Ishikawa (cell line): ENCODE measurements at regions not wholly inside any gene's neighbourhood (a gene's known extent, or its start where the extent isn't known, plus 50 kb on each side); places are given as distances from the start of the nearest gene placed in this dataset.

Experiments used
- CEBPB ChIP-seq: IDR thresholded peaks from 2 replicates; pipeline ENCODE4 v1.6.1; 2012
- CREB1 ChIP-seq: IDR thresholded peaks from 2 replicates; pipeline ENCODE4 v1.6.1; 2012; ENCODE audit warnings: low read depth
- EGR1 ChIP-seq: IDR thresholded peaks from 2 replicates; pipeline ENCODE4 v1.6.1; 2012
- EP300 ChIP-seq: IDR thresholded peaks from 2 replicates; pipeline ENCODE4 v1.6.1; 2012; ENCODE audit warnings: borderline replicate concordance
- FOXM1 ChIP-seq: IDR thresholded peaks from 2 replicates; pipeline ENCODE4 v1.6.1; 2012; ENCODE audit warnings: low read depth, borderline replicate concordance
- NFIC ChIP-seq: IDR thresholded peaks from 2 replicates; pipeline ENCODE4 v1.6.1; 2012
- RAD21 ChIP-seq: IDR thresholded peaks from 2 replicates; pipeline ENCODE4 v1.6.1; 2012; ENCODE audit warnings: low read depth
- REST ChIP-seq: IDR thresholded peaks from 2 replicates; pipeline ENCODE4 v1.6.1; 2012; ENCODE audit warnings: low read depth, mild to moderate bottlenecking
- TAF1 ChIP-seq: IDR thresholded peaks from 2 replicates; pipeline ENCODE4 v1.6.1; 2012; ENCODE audit warnings: low read depth, mild to moderate bottlenecking
- TCF12 ChIP-seq: IDR thresholded peaks from 2 replicates; pipeline ENCODE4 v1.6.1; 2012; ENCODE audit warnings: low read depth
- TEAD4 ChIP-seq: IDR thresholded peaks from 2 replicates; pipeline ENCODE4 v1.6.1; 2012
- USF1 ChIP-seq: IDR thresholded peaks from 2 replicates; pipeline ENCODE4 v1.6.1; 2012
- YY1 ChIP-seq: IDR thresholded peaks from 2 replicates; pipeline ENCODE4 v1.6.1; 2012; ENCODE audit warnings: low read depth
- ZBTB7A ChIP-seq: IDR thresholded peaks from 2 replicates; pipeline ENCODE4 v1.6.1; 2012; ENCODE audit warnings: low read depth
- TF ChIP-seq, protein P1 (sequence below): IDR thresholded peaks from 2 replicates; pipeline ENCODE4 v1.6.1; 2012

GRCh38 chr10:30231071-30231652 is 117.9 kb downstream of the MTPAP start:
- TF ChIP-seq ZBTB7A (no peak), CREB1 (no peak), EGR1 (no peak), EP300 (no peak), USF1 (no peak), FOXM1 (no peak), TAF1 (no peak), CEBPB (no peak)
- TF ChIP-seq, protein P1, sequence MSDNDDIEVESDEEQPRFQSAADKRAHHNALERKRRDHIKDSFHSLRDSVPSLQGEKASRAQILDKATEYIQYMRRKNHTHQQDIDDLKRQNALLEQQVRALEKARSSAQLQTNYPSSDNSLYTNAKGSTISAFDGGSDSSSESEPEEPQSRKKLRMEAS, result no peak

DNA sequence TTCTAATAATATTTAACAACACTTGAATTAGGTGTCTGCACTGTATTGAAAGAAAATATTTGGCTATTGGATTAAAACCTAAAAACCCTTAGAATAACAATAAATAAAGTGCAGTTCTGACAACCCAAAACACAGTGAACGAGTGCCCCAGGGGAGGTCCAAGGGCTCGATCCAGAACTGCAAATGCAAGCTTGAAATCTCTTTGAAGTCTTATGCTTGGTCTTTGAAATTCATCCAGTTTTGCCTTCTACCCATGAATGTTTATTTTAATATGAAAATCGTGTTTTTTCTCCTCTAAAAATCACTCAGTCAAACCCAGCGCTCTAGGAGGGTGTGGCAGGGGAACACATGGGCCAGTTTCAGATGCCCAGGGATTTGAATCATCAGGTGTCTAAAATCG is 119.5 kb downstream of the MTPAP start:
- TF ChIP-seq EP300, result no peak
- TF ChIP-seq TCF12, result no peak
- no peak for TF ChIP-seq FOXM1
- no peak for TF ChIP-seq YY1
- no peak for TF ChIP-seq CREB1
- TF ChIP-seq, protein P1, result no peak
- no peak for TF ChIP-seq REST
- TF ChIP-seq RAD21, result no peak

DNA sequence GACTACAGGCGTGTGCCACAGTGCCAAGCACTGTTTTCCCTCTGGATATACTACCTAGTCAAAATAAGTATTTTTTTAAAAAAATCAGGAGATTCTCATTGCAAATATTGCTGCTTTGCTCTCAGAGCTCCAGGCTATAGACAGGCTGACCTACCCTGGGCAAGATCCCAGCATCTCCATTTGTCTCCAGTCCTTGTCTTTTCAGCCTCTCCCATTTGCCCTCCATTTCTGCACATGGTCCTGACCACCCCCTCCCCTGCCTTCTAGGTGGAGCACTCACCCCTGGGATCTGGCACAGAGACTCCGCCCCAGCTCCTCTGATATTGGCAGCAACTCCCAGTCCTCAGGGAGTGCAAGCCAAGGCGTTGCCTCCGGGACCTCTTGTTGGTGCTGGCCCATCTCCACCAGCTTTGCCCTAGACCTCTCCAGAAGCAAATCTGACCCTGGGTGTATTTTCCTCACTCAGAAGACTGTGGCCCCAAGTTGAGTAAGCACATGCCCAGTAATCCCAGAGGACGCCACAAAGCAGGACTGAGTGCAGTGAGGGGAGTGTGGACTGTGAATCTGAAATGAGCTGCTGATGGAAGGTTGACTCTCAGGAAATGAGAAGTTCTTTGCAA is 120.6 kb downstream of the MTPAP start:
- TF ChIP-seq TEAD4, result no peak
- no peak for TF ChIP-seq REST
- no peak for TF ChIP-seq USF1
- TF ChIP-seq TCF12, result no peak
- TF ChIP-seq, protein P1, result no peak
- TF ChIP-seq EGR1, result no peak
- TF ChIP-seq CREB1, result no peak
- no peak for TF ChIP-seq CEBPB
- no peak for TF ChIP-seq TAF1
- no peak for TF ChIP-seq RAD21
- TF ChIP-seq NFIC, result no peak
- no peak for TF ChIP-seq FOXM1
- no peak for TF ChIP-seq EP300

DNA sequence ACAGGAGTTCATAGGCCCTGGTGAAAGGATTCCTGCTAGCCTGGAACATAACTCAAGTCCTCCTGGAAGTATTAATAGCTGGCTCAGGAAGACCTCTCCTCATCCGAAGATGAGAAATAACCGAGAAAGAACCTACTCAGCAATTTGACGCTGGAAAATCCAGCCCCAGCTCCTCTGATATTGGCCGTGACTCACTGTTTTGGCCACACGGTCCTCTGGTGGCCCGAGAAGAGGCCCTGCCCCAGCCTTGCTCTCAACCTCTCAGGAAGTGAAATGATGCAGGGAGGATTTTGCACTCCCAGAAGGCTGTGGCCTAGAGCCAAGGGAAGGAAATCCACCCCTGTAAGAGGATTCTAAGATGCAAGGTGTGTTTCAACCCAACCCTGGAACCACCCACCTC is 121.6 kb downstream of the MTPAP start:
- TF ChIP-seq, protein P1, result no peak
- TF ChIP-seq USF1 (no peak), TCF12 (no peak), YY1 (no peak), CEBPB (no peak), RAD21 (no peak), EP300 (no peak), REST (no peak), NFIC (no peak), TEAD4 (no peak), EGR1 (no peak), CREB1 (no peak)
